Smooth muscle cell (in vitro differentiated cells): ENCODE measurements at regions not wholly inside any gene's neighbourhood (a gene's known extent, or its start where the extent isn't known, plus 50 kb on each side); places are given as distances from the start of the nearest gene placed in this dataset.

Experiments used
- DNase-seq: peaks from one replicate; lab custom pipeline; 2025; ENCODE audit not compliant: unreplicated experiment; lab: John Stamatoyannopoulos, UW
- H2AFZ ChIP-seq: fragments of 200-600 bp; sonication (generic); 2 replicates; pipeline ENCODE4 v1.6.0; 2016; ENCODE audit warnings: antibody characterized with exemption, low read depth, mild to moderate bottlenecking
- H3F3A ChIP-seq: fragments of 200-600 bp; sonication (generic); 2 replicates; pipeline ENCODE4 v1.6.0; 2017; ENCODE audit warnings: antibody characterized with exemption, low read depth
- H3K27ac ChIP-seq: fragments of 200-600 bp; sonication (generic); 2 replicates; pipeline ENCODE4 v1.5.1; 2016; ENCODE audit warnings: low read depth, mild to moderate bottlenecking
- H3K27me3 ChIP-seq: fragments of 200-600 bp; sonication (generic); 2 replicates; pipeline ENCODE4 v1.6.1; 2016; ENCODE audit warnings: low read depth, mild to moderate bottlenecking
- H3K36me3 ChIP-seq: fragments of 200-600 bp; sonication (generic); 2 replicates; pipeline ENCODE4 v1.5.1; 2016; ENCODE audit warnings: low read depth
- H3K4me1 ChIP-seq: fragments of 200-600 bp; sonication (generic); 2 replicates; pipeline ENCODE4 v1.5.1; 2016; ENCODE audit warnings: low read depth
- H3K4me2 ChIP-seq: fragments of 200-600 bp; sonication (generic); 2 replicates; pipeline ENCODE4 v1.6.0; 2016; ENCODE audit warnings: mild to moderate bottlenecking
- H3K4me3 ChIP-seq: fragments of 200-600 bp; sonication (generic); 2 replicates; pipeline ENCODE4 v1.5.1; 2016; ENCODE audit warnings: mild to moderate bottlenecking
- H3K79me2 ChIP-seq: fragments of 200-600 bp; sonication (generic); 2 replicates; pipeline ENCODE4 v1.6.0; 2016; ENCODE audit warnings: low read depth, mild to moderate bottlenecking
- H3K9ac ChIP-seq: fragments of 200-600 bp; sonication (generic); 2 replicates; pipeline ENCODE4 v1.6.0; 2016; ENCODE audit warnings: low read depth
- H3K9me3 ChIP-seq: fragments of 200-600 bp; sonication (generic); replicated peaks from 2 replicates; pipeline ENCODE4 v1.5.1; 2016; ENCODE audit warnings: low read depth
- H4K20me1 ChIP-seq: fragments of 200-600 bp; sonication (generic); 2 replicates; pipeline ENCODE4 v1.6.0; 2016; ENCODE audit warnings: low read depth
- WGBS: methylation state at CpG from one replicate; pipeline ENCODE4 v1.1.7; 2016; ENCODE audit warnings: low lambda C conversion rate; 5-methylcytosine and 5-hydroxymethylcytosine counted together
- TF ChIP-seq, protein P1 (sequence below): fragments of 200-600 bp; sonication (generic); IDR thresholded peaks from 2 replicates; pipeline ENCODE4 v1.5.1; 2017; ENCODE audit warnings: borderline replicate concordance, mild to moderate bottlenecking, antibody characterized with exemption; ENCODE audit not compliant: insufficient read depth, poor library complexity, severe bottlenecking

DNA sequence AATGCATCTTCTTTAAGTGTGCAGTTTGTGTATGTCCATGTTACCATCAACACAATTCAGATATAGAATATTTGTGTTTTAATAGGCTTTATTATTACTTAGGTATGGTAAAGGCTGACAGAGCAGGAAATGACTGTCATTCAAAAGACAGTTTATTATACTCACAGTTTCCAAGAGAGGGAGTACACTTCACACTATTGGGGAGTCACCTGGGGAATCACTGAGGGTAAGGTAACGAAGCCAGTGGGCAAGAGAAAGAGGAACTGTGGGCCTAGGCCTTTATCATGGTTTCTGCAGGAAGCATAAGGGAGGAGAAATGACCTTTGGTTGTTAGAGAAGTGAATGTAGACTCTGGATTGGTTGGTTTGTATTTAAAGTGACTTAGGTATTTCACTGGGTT is 235.1 kb upstream of the HCCS start:
- no peaks in the 10 kb centered on the region for H3K9me3 ChIP-seq
- no peaks in the 10 kb centered on the region for H3K36me3 ChIP-seq
- no peaks in the 10 kb centered on the region for H3K79me2 ChIP-seq
- H4K20me1 ChIP-seq, result no peaks in the 10 kb centered on the region
- no peak for DNase-seq
- no peak overlapping the region for H3K4me2 ChIP-seq
- no peak overlapping the region for H3K4me3 ChIP-seq
- H3K4me1 ChIP-seq, result no peaks in the 10 kb centered on the region
- WGBS, result 88% methylated on average over 1 of the region's 1 CpG
- no peak overlapping the region for H3K9ac ChIP-seq
- TF ChIP-seq, protein P1, sequence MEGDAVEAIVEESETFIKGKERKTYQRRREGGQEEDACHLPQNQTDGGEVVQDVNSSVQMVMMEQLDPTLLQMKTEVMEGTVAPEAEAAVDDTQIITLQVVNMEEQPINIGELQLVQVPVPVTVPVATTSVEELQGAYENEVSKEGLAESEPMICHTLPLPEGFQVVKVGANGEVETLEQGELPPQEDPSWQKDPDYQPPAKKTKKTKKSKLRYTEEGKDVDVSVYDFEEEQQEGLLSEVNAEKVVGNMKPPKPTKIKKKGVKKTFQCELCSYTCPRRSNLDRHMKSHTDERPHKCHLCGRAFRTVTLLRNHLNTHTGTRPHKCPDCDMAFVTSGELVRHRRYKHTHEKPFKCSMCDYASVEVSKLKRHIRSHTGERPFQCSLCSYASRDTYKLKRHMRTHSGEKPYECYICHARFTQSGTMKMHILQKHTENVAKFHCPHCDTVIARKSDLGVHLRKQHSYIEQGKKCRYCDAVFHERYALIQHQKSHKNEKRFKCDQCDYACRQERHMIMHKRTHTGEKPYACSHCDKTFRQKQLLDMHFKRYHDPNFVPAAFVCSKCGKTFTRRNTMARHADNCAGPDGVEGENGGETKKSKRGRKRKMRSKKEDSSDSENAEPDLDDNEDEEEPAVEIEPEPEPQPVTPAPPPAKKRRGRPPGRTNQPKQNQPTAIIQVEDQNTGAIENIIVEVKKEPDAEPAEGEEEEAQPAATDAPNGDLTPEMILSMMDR, result no peak
- H3K27me3 ChIP-seq, result no peaks in the 10 kb centered on the region
- H2AFZ ChIP-seq, result no peak overlapping the region
- H3F3A ChIP-seq, result no peaks in the 10 kb centered on the region
- H3K27ac ChIP-seq, result no peak overlapping the region

DNA sequence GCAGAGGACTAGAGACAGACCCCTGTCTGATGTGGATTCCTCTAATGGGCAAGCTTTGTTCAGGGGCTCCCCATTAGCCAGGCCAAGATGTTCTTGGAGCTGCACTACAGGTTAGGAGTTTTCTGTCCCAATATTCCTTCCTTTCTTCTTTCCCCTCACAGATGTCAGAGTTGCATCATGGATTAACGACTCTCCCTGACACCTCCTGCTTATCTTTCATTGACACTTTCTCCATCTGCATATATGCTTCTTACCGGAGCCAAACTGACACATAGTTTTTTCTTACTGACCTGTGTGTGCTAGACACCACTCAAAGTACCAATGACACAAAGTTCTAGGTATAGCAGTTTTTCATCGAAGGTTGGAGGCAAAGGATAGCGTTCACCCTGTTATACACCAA is 228.6 kb upstream of the HCCS start:
- no peak for DNase-seq
- no peak overlapping the region for H3K4me3 ChIP-seq
- TF ChIP-seq, protein P1, result no peak

DNA sequence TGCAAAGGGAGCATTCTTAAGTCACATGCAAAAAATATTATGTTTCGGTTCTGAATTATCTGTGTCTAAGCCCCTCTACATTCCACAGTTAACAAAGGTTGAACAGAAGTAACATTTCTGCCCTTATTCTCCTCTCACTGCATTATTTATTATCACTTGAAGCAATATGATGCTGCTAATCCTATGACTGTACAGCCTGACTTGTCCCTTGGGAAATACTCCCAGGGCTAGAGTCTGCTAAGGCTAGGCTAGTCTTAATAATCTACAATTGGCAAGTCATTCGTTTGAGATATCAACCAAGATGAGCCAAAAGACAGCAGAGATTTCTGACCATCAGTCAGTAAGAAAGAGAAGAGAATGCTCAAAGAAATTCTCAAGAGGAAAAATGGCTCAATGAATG is 226.9 kb upstream of the HCCS start:
- Histone ChIP-seq H3K27ac (no peak overlapping the region), H4K20me1 (no peaks in the 10 kb centered on the region), H3K4me3 (no peak overlapping the region), H3K4me1 (no peaks in the 10 kb centered on the region), H3K9me3 (no peaks in the 10 kb centered on the region), H3K9ac (no peak overlapping the region), H3K4me2 (no peak overlapping the region), H3K79me2 (no peaks in the 10 kb centered on the region), H3K36me3 (no peaks in the 10 kb centered on the region), H2AFZ (no peak overlapping the region), H3K27me3 (no peaks in the 10 kb centered on the region), H3F3A (no peaks in the 10 kb centered on the region)
- DNase-seq, result no peak
- 50% methylated on average over 2 of the region's 2 CpGs for WGBS
- TF ChIP-seq, protein P1, result no peak

More for the DNA sequence above, 228.6 kb upstream of the HCCS start:
- 81% methylated on average over 4 of the region's 4 CpGs for WGBS
- H4K20me1 ChIP-seq, result no peaks in the 10 kb centered on the region
- H3K4me1 ChIP-seq, result no peaks in the 10 kb centered on the region
- no peak overlapping the region for H3K4me2 ChIP-seq
- H3K9ac ChIP-seq, result no peak overlapping the region
- no peaks in the 10 kb centered on the region for H3F3A ChIP-seq
- no peaks in the 10 kb centered on the region for H3K9me3 ChIP-seq
- no peak overlapping the region for H3K27ac ChIP-seq
- no peaks in the 10 kb centered on the region for H3K27me3 ChIP-seq
- no peaks in the 10 kb centered on the region for H3K36me3 ChIP-seq
- no peaks in the 10 kb centered on the region for H3K79me2 ChIP-seq
- H2AFZ ChIP-seq, result no peak overlapping the region

DNA sequence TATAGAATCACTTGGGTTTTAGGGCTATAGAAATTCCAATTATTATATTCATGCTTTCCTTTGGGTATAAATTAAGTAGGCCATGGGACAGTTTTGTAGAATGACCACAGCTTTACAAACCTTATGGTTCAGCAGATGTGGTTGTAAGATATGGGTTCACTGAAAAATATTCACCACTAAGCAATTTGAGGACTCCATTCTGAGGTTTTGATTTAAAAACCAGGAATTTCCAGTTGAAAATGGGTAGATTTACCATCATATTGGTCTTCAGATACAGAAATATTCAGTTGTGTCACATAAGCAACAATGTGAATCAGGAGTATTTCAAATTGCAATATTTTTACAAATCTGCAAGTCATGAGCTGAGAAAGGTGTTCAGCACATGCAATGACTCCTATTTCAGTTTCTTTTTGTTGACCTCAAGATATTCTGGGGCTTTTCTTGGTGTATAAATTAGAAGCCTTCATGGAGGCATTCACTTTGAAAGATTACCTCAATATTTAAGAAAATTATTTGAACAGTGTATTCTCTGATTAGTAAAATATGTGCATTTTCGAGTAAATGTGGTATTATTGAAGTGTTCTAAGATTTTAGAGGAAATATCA is 218.4 kb upstream of the HCCS start:
- no peaks in the 10 kb centered on the region for H3K79me2 ChIP-seq
- TF ChIP-seq, protein P1, result no peak
- no peak for DNase-seq
- H3K4me3 ChIP-seq, result no peak overlapping the region
- H2AFZ ChIP-seq, result no peak overlapping the region
- peak overlapping the region; percentile 8 for H3K27ac ChIP-seq
- no peaks in the 10 kb centered on the region for H3K36me3 ChIP-seq
- no peaks in the 10 kb centered on the region for H3K27me3 ChIP-seq
- H3F3A ChIP-seq, result no peaks in the 10 kb centered on the region
- no peaks in the 10 kb centered on the region for H4K20me1 ChIP-seq
- H3K9me3 ChIP-seq, result no peaks in the 10 kb centered on the region
- WGBS, result 37% methylated on average over 1 of the region's 1 CpG
- no peak overlapping the region for H3K4me2 ChIP-seq
- H3K4me1 ChIP-seq, result no peaks in the 10 kb centered on the region
- no peak overlapping the region for H3K9ac ChIP-seq
